ENCODE measurements at regions not wholly inside any gene's neighbourhood (a gene's known extent, or its start where the extent isn't known, plus 50 kb on each side); places are given as distances from the start of the nearest gene placed in this dataset.

GRCh38 chr18:65399091-65399490 lies 351.7 kb upstream of the CDH7 start:
- DNase-seq, result no peak

GRCh38 chr18:65398347-65399075 lies 352.3 kb upstream of the CDH7 start:
- DNase-seq, result no peak

- no peak for DNase-seq
Measured at GRCh38 chr18:65380986-65381385, 369.8 kb upstream of the CDH7 start.

GRCh38 chr18:65380571-65380970 lies 370.2 kb upstream of the CDH7 start:
- DNase-seq, result no peak

- no peak for DNase-seq
Measured at GRCh38 chr18:65372904-65373303, 377.9 kb upstream of the CDH7 start.

GRCh38 chr18:65365245-65365980 lies 385.4 kb upstream of the CDH7 start:
- DNase-seq, result no peak

GRCh38 chr18:65363911-65364632 lies 386.7 kb upstream of the CDH7 start:
- DNase-seq, result no peak

- no peak for DNase-seq
Measured at GRCh38 chr18:65363011-65363410, 387.8 kb upstream of the CDH7 start.

- no peak for DNase-seq
Measured at GRCh38 chr18:65359479-65359878, 391.3 kb upstream of the CDH7 start.

GRCh38 chr18:65358306-65358705 lies 392.5 kb upstream of the CDH7 start:
- no peak for DNase-seq

- DNase-seq, result peak; percentile 47
Measured at GRCh38 chr18:65352186-65352585, 398.6 kb upstream of the CDH7 start.

GRCh38 chr18:65349635-65350034 lies 401.2 kb upstream of the CDH7 start:
- DNase-seq, result no peak

- no peak for DNase-seq
Measured at GRCh38 chr18:65347446-65347845, 403.4 kb upstream of the CDH7 start.

- no peak for DNase-seq
Measured at GRCh38 chr18:65346086-65346485, 404.7 kb upstream of the CDH7 start.

- DNase-seq, result no peak
Measured at GRCh38 chr18:65343571-65343970, 407.2 kb upstream of the CDH7 start.

GRCh38 chr18:65336411-65336810 lies 414.4 kb upstream of the CDH7 start:
- DNase-seq, result no peak

- no peak for DNase-seq
Measured at GRCh38 chr18:65329010-65329409, 421.8 kb upstream of the CDH7 start.

- DNase-seq, result no peak
Measured at GRCh38 chr18:65326805-65327204, 424.0 kb upstream of the CDH7 start.

GRCh38 chr18:65322895-65323294 lies 427.9 kb upstream of the CDH7 start:
- DNase-seq, result no peak

- no peak for DNase-seq
Measured at GRCh38 chr18:65298422-65298821, 452.4 kb upstream of the CDH7 start.

GRCh38 chr18:65288908-65289307 lies 461.9 kb upstream of the CDH7 start:
- no peak for DNase-seq

GRCh38 chr18:65287652-65288051 lies 463.2 kb upstream of the CDH7 start:
- no peak for DNase-seq

- no peak for DNase-seq
Measured at GRCh38 chr18:65282096-65282495, 468.7 kb upstream of the CDH7 start.

Measured in NCI-H1694 (cell line).